ENCODE measurements at regions not wholly inside any gene's neighbourhood (a gene's known extent, or its start where the extent isn't known, plus 50 kb on each side); places are given as distances from the start of the nearest gene placed in this dataset.

DNA sequence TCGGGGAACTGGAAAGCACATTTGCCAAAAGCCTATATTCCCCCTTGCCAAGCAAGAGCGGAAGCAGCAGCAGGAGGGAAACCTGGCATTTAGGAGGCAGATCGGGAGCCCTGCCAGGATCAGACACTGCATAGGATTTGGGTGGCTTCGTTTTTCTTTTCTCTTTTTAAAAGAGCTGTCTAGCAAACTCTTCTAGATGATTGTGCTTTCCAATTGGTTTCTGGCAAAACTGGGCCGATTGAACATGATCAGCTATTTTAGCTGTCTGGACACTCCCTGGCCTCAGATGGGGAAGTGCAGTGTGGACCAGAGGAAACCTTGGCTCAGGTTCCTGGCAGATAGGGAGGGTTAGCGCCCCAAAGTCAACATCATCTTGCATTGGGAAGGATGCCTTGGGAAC is 414.0 kb upstream of the KAZN start:
- TF ChIP-seq ZBTB7A (CRISPR knock-in tag; IDR thresholded peaks at IDR 0.05) (no peak), KLF13 (CRISPR knock-in tag; IDR thresholded peaks at IDR 0.05) (no peak), JDP2 (CRISPR knock-in tag; IDR thresholded peaks at IDR 0.05; ENCODE audit: borderline replicate concordance) (no peak), ZKSCAN5 (CRISPR knock-in tag; IDR thresholded peaks at IDR 0.05) (no peak), KDM5A (IDR thresholded peaks at IDR 0.05; ENCODE audit: borderline replicate concordance, low read length) (no peak), HDAC2 (CRISPR knock-in tag; IDR thresholded peaks at IDR 0.05) (no peak), ZNF891 (CRISPR knock-in tag; IDR thresholded peaks at IDR 0.05) (no peak), ZNF672 (CRISPR knock-in tag; IDR thresholded peaks at IDR 0.05) (no peak), EP300 (IDR thresholded peaks at IDR 0.05; ENCODE audit: low read depth in 2 of 2, low read length in 2 of 2) (no peak), EP300 (CRISPR knock-in tag; IDR thresholded peaks at IDR 0.05; ENCODE audit: borderline replicate concordance) (no peak), ZNF138 (CRISPR knock-in tag; IDR thresholded peaks at IDR 0.05; ENCODE audit: low read depth) (no peak)
- TF ChIP-seq, protein P1, sequence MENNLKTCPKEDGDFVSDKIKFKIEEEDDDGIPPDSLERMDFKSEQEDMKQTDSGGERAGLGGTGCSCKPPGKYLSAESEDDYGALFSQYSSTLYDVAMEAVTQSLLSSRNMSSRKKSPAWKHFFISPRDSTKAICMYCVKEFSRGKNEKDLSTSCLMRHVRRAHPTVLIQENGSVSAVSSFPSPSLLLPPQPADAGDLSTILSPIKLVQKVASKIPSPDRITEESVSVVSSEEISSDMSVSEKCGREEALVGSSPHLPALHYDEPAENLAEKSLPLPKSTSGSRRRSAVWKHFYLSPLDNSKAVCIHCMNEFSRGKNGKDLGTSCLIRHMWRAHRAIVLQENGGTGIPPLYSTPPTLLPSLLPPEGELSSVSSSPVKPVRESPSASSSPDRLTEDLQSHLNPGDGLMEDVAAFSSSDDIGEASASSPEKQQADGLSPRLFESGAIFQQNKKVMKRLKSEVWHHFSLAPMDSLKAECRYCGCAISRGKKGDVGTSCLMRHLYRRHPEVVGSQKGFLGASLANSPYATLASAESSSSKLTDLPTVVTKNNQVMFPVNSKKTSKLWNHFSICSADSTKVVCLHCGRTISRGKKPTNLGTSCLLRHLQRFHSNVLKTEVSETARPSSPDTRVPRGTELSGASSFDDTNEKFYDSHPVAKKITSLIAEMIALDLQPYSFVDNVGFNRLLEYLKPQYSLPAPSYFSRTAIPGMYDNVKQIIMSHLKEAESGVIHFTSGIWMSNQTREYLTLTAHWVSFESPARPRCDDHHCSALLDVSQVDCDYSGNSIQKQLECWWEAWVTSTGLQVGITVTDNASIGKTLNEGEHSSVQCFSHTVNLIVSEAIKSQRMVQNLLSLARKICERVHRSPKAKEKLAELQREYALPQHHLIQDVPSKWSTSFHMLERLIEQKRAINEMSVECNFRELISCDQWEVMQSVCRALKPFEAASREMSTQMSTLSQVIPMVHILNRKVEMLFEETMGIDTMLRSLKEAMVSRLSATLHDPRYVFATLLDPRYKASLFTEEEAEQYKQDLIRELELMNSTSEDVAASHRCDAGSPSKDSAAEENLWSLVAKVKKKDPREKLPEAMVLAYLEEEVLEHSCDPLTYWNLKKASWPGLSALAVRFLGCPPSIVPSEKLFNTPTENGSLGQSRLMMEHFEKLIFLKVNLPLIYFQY (CRISPR knock-in tag; IDR thresholded peaks at IDR 0.05; ENCODE audit: borderline replicate concordance), result no peak
- TF ChIP-seq, protein P2, sequence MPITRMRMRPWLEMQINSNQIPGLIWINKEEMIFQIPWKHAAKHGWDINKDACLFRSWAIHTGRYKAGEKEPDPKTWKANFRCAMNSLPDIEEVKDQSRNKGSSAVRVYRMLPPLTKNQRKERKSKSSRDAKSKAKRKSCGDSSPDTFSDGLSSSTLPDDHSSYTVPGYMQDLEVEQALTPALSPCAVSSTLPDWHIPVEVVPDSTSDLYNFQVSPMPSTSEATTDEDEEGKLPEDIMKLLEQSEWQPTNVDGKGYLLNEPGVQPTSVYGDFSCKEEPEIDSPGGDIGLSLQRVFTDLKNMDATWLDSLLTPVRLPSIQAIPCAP (CRISPR knock-in tag; IDR thresholded peaks at IDR 0.05; ENCODE audit: low read depth), result no peak
- TF ChIP-seq, protein P3, sequence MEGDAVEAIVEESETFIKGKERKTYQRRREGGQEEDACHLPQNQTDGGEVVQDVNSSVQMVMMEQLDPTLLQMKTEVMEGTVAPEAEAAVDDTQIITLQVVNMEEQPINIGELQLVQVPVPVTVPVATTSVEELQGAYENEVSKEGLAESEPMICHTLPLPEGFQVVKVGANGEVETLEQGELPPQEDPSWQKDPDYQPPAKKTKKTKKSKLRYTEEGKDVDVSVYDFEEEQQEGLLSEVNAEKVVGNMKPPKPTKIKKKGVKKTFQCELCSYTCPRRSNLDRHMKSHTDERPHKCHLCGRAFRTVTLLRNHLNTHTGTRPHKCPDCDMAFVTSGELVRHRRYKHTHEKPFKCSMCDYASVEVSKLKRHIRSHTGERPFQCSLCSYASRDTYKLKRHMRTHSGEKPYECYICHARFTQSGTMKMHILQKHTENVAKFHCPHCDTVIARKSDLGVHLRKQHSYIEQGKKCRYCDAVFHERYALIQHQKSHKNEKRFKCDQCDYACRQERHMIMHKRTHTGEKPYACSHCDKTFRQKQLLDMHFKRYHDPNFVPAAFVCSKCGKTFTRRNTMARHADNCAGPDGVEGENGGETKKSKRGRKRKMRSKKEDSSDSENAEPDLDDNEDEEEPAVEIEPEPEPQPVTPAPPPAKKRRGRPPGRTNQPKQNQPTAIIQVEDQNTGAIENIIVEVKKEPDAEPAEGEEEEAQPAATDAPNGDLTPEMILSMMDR (CRISPR knock-in tag; IDR thresholded peaks at IDR 0.05), result no peak
- TF ChIP-seq, protein P4, sequence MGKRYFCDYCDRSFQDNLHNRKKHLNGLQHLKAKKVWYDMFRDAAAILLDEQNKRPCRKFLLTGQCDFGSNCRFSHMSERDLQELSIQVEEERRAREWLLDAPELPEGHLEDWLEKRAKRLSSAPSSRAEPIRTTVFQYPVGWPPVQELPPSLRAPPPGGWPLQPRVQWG (CRISPR knock-in tag; IDR thresholded peaks at IDR 0.05; ENCODE audit: borderline replicate concordance, low read depth), result no peak
